ENCODE measurements at regions not wholly inside any gene's neighbourhood (a gene's known extent, or its start where the extent isn't known, plus 50 kb on each side); places are given as distances from the start of the nearest gene placed in this dataset.

DNA sequence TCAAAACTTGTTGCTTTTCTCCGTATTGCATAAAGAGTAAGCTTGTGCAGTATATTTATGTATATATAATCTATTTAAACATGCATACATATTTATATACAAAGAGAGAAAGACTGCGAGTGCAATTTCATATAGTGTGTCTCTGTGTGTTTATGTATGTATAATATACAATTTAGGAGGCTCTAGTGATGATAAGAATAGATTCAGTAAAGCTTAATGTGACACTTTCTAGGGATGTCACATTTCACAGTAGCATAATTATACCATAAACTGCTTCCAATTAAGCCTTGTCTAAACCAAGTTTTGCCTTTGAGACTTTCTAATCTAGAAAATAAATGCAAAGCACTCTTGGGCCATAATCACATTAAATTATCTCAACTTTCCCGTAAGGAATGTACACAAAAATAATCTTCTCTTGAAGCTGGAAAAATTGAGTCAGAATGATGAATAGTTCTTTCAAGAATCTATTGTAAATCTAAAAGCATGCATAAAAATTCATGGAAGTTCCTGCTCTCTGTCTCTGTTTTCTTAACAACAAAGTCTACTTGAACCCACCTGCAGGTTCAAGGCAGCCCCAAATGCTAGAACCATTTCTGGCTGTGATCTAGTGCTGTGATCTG lies 114.1 kb upstream of the NPY2R start:
- no peak for DNase-seq (ENCODE audit: low spot score)

DNA sequence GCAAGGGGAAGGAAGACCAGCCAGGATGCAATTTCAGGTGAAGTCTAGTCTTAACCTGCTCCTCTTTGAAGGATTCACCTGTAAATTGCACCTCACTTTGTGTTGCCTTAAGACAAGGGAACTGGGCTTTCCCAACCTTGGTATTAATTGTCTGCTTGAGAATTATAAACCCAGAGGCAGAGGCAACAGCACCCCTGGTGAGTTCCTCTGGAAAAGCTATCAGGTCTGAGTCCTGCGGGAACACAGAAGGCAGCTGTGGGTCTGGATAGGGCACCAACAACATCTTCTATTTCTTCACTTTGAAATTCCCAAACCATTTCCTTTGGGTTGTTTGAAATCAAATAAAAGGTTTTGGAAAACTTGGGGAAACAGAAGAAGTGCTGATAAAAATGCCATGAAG lies 109.2 kb upstream of the NPY2R start:
- DNase-seq (ENCODE audit: low spot score) = no peak

DNA sequence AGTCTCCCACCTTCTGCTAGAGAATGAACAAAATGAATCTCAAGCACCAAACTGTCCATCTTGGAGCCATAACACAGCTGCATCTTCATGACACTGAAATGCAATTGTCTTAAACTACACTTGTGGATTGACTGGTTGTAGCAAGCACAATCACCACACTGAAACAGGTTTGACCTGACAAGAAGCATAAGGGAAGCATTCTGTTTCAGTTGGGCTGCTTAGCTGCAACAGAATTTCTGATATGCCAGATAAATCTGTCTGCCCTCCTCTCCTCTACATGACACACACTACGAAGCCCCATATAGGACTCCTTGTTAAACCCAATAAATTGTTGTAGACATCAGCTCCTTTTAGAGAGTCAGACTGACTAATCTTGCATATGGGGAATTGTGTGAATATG lies 101.8 kb upstream of the NPY2R start:
- DNase-seq (ENCODE audit: low spot score) = no peak

DNA sequence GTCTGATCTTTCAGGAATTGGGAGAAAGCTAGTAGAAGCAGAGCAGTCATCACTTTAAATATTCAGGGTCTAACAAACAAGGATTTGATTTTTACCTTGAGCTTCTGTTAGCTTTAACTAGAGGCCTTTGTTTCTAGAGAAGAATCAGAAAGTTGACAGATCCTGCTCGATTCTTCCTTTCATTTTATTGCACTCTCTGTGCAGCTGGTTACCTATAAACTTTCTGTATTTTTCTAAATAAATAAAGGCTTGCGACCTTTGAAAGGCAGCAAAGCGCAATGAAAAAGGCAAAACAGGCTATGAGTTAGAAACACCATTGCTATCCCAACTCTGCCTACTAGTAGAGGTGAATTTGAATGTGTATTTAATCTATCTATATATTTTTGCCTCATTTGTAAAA lies 101.4 kb upstream of the NPY2R start:
- DNase-seq (ENCODE audit: low spot score) = no peak

DNA sequence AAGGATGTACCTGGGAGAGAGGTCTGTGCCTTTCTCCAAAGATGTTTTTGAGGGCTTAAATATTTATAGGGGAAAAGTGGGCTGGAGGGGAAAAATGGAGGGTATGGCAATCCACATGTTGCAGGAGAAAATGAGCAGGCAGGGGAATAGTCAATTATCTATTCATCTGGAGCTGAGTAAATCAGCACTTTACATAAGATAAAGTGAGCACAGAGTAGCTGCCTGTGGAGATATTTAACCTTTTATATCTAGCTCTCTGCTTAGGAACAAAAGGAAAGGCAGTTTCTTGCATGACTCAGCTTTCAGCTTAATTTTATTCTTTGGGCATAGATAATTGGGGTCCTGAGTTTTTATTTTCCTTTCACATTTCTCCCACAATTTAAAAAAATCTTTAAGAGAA lies 93.6 kb upstream of the NPY2R start:
- no peak for DNase-seq (ENCODE audit: low spot score)

DNA sequence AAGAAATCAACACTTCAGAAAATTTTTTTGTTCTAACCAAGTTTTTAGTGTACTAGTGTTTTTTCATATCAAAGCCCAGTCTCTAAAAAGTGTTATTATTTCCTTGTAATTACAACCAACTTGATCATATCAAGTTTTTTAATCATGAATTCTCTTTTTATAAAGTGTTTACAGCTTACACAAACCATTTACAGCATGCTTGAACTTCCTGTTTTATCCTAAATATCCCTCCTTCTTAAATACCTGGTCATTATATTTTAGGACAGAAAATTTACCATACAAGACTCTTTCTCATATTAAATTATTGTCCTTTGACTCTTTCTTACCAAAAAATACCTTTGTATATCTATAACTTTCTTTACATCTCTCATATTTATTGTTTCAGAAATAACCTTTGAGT lies 89.4 kb upstream of the NPY2R start:
- DNase-seq (ENCODE audit: low spot score) = no peak

DNA sequence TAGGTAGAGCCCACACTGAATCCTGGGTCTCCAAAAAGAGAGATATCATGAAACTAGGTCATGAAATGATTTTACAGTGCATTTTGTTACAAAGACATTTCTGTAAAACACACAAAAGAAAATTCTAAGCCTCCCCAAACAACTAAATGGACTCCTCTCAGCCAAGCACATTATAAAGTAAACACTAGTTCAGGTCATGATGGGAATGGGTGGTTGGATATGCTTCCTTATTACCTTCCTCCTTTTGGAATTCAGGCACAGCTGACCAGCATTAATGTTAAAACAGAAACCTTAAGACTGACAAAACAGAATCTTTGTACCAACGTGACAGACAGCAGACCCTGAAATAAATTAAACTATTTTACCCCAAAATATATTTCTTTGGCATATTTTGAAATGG lies 87.9 kb upstream of the NPY2R start:
- DNase-seq (ENCODE audit: low spot score) = no peak

DNA sequence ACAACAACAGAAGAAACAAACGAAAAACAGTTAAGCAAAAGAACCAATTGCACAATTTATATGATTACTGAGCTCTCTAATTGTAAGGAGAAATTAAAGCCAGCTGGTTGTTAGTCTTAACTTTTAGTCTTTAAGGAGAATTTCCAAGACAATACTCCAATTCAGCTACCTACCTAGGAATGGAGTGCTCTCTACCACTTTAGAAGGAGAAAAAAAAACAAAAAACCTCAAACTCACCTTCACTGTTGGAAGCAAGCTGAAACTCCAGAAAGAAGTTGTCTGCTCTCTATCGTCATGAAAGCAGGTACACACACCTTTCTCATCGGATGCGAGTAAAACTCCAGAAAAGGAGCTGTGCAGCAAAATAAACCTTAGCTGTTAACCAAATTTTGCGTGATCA lies 86.1 kb upstream of the NPY2R start:
- no peak for DNase-seq (ENCODE audit: low spot score)

DNA sequence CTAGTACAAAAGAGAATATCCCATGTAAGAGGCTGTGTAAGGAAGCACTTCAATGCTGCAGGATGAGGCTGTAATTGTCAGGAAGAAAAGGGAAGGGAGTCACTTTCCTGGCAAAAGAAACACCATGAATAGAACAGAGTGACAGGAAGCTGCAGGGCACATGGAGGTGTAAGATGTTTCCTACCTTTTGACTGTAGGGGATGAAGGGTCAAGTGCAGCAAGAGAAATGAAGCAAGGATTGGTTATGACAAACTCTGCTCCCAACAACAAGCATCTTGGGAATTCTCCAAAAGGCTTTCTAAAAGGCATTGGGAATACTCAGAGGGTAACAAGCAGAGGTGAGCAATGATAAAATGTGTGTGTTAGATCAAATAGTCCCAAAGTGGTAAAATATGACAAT lies 74.3 kb upstream of the NPY2R start:
- no peak for DNase-seq (ENCODE audit: low spot score)

DNA sequence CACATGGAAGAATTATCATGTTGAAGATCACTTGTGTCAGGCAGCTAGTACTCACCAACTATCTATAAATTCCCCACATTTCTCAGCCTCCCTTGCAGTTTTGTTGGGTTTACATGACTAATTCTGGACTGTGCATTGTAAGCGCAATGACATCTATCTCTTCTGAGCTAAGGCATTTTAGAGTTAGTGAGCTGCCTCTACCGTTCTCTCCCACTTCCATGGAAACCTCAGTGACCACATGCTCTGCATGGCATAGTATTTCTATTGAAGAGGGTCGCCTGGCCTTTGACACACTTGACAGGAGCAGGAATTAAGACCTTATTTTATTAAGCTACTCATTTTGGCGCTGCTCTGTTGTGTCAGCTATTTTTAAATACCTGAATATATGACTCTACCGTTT lies 67.5 kb upstream of the NPY2R start:
- no peak for DNase-seq (ENCODE audit: low spot score)

DNA sequence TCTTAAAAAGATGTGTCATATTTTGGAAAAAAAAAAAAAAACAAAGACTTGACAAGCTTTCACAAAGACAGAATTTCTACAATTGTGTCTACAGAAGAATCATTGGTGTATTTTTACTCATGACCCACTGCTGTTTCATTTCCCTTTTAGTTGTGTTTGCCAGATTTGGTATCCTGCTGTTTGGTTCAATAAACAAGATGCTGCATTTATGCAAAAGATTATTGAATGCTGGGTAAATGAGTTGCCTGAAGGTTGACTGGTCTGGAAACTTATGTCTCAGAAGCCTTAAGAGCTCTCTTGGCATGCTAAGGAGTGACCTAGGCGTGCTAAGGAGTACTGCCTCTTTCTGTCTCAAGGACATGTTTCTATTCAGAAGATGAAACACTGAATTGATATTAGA lies 64.9 kb upstream of the NPY2R start:
- DNase-seq (ENCODE audit: low spot score) = no peak

Data from ecto neural progenitor cell (in vitro differentiated cells).